Hepatocyte (in vitro differentiated cells): ENCODE measurements at regions not wholly inside any gene's neighbourhood (a gene's known extent, or its start where the extent isn't known, plus 50 kb on each side); places are given as distances from the start of the nearest gene placed in this dataset.

Experiments
- EZH2 ChIP-seq: fragments of 200-600 bp; sonication (generic); IDR thresholded peaks from 2 replicates; pipeline ENCODE4 v1.6.1; 2016; ENCODE audit warnings: antibody characterized with exemption, mild to moderate bottlenecking, borderline replicate concordance
- TF ChIP-seq, protein P1 (sequence below): fragments of 200-600 bp; sonication (generic); IDR thresholded peaks from 2 replicates; pipeline ENCODE4 v1.5.1; 2016; ENCODE audit warnings: antibody characterized with exemption, mild to moderate bottlenecking; ENCODE audit not compliant: poor library complexity

DNA sequence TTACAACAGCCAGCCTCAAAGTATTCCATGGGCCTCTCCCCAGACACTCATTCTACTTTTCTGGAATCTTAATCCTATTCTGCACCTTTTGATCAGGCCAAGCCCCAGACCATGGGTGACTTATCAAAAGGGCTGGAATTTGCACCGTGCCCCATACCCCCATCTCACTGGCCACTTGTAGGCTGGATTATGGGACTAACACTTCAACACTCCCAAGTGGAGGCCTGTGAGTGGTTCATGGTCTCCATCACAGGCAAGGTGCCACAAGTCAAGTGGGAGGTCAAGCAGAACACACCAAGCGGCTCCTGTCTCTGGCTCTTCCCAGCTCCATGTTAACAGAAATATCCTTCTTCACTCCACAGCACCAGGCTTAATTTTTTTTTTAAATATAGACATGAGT, 212.3 kb upstream of the HEY2 start:
- TF ChIP-seq, protein P1, sequence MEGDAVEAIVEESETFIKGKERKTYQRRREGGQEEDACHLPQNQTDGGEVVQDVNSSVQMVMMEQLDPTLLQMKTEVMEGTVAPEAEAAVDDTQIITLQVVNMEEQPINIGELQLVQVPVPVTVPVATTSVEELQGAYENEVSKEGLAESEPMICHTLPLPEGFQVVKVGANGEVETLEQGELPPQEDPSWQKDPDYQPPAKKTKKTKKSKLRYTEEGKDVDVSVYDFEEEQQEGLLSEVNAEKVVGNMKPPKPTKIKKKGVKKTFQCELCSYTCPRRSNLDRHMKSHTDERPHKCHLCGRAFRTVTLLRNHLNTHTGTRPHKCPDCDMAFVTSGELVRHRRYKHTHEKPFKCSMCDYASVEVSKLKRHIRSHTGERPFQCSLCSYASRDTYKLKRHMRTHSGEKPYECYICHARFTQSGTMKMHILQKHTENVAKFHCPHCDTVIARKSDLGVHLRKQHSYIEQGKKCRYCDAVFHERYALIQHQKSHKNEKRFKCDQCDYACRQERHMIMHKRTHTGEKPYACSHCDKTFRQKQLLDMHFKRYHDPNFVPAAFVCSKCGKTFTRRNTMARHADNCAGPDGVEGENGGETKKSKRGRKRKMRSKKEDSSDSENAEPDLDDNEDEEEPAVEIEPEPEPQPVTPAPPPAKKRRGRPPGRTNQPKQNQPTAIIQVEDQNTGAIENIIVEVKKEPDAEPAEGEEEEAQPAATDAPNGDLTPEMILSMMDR: no peak
- TF ChIP-seq EZH2: no peak
